GM13976 (cell line): ENCODE measurements at regions not wholly inside any gene's neighbourhood (a gene's known extent, or its start where the extent isn't known, plus 50 kb on each side); places are given as distances from the start of the nearest gene placed in this dataset.

ENCODE experiments used
- DNase-seq: peaks from one replicate; pipeline ENCODE4 v3.0.0; 2012; ENCODE audit warnings: low spot score
- in situ Hi-C: fragments of 300-500 bp; cut with MboI; formaldehyde crosslinking; loops from one replicate; pipeline ENCODE4 v1.12.0; 2022; ENCODE audit warnings: low sequenced_read_pairs, mixed read lengths, inconsistent platforms; ENCODE audit not compliant: unreplicated experiment
- TF ChIP-seq, protein P1 (sequence below): IDR thresholded peaks from 2 replicates; pipeline ENCODE4 v1.5.1; 2012; ENCODE audit warnings: borderline replicate concordance, mild to moderate bottlenecking; ENCODE audit not compliant: insufficient read depth; ENCODE audit errors: extremely low read depth, missing control alignments, control extremely low read depth

- TF ChIP-seq, protein P1, sequence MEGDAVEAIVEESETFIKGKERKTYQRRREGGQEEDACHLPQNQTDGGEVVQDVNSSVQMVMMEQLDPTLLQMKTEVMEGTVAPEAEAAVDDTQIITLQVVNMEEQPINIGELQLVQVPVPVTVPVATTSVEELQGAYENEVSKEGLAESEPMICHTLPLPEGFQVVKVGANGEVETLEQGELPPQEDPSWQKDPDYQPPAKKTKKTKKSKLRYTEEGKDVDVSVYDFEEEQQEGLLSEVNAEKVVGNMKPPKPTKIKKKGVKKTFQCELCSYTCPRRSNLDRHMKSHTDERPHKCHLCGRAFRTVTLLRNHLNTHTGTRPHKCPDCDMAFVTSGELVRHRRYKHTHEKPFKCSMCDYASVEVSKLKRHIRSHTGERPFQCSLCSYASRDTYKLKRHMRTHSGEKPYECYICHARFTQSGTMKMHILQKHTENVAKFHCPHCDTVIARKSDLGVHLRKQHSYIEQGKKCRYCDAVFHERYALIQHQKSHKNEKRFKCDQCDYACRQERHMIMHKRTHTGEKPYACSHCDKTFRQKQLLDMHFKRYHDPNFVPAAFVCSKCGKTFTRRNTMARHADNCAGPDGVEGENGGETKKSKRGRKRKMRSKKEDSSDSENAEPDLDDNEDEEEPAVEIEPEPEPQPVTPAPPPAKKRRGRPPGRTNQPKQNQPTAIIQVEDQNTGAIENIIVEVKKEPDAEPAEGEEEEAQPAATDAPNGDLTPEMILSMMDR: no peak
- DNase-seq: no peak
- in situ Hi-C loops: no loop called here
Measured at GRCh38 chr2:8003462-8004075, 678.3 kb upstream of the ID2 start.

- in situ Hi-C loops: no loop called here
- peak; percentile 66 for DNase-seq
- TF ChIP-seq, protein P1: no peak
Measured at GRCh38 chr2:8004250-8004681, 677.6 kb upstream of the ID2 start.

GRCh38 chr2:8006181-8006580 is 675.7 kb upstream of the ID2 start:
- no peak for DNase-seq
- TF ChIP-seq, protein P1: no peak
- in situ Hi-C loops: no loop called here

- TF ChIP-seq, protein P1: no peak
- in situ Hi-C loops: no loop called here
- DNase-seq: no peak
Measured at GRCh38 chr2:8006626-8007025, 675.2 kb upstream of the ID2 start.

DNA sequence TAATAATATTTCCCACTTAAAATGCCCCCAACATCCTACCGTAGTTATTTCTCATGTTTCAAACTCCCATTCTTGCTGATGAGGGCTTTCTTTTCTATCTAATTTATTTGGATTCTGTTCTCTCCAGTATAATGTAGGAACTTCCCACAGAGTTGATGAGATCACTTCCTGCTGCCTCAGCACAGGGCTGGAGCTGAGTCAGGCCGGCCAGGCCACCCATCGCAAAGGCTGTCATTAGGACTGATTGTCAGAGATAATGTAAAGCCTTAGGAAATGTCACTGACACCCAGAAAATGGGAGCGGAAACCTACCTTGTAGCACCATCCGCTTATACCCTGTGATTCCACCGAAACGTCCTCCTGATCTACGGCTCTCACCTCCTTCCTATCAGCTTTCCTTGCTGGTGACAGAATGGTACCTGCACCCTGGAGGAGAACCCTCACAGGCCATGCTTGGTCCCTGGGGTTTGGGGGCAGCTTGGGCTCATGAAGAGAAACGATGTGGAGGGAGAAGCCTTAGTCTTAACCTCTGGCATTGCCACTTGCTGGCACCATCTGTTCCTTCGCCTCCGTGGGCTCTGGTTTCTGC is 672.8 kb upstream of the ID2 start:
- DNase-seq: no peak
- TF ChIP-seq, protein P1: no peak
- in situ Hi-C loops: no loop called here

- in situ Hi-C loops: no loop called here
- TF ChIP-seq, protein P1: no peak
- no peak for DNase-seq
Measured at GRCh38 chr2:8015848-8016600, 665.8 kb upstream of the ID2 start.
